Kasumi-1 (cell line): ENCODE measurements at regions not wholly inside any gene's neighbourhood (a gene's known extent, or its start where the extent isn't known, plus 50 kb on each side); places are given as distances from the start of the nearest gene placed in this dataset.
"Not testable (repeated sequence)": the region's sequence is repeated elsewhere in the genome, so short reads cannot be mapped to it uniquely, and the experiment has no call there.

Source experiments
- DNase-seq, 2 experiments: peaks; one replicate each; lab custom pipeline; 2025; lab: John Stamatoyannopoulos, UW

DNA sequence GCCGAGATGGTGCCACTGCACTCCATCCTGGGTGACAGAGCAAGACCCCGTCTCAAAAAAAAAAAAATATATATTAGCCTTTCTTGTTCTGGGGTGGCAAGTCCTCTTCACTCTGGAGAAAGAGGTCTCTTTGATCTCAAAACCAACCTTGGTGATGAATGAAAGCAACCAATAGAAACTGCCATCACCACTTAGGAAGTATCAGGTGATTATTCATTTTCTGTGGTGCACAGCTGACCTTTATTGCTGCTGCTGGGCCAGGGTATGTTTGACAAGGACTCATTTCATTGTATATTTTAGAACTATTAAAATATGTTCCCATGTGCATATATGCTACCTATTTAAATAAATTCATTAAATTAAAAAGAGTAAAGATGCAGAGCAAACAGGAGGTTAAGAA lies 76.0 kb upstream of the KIT start:
- no peak for DNase-seq

DNA sequence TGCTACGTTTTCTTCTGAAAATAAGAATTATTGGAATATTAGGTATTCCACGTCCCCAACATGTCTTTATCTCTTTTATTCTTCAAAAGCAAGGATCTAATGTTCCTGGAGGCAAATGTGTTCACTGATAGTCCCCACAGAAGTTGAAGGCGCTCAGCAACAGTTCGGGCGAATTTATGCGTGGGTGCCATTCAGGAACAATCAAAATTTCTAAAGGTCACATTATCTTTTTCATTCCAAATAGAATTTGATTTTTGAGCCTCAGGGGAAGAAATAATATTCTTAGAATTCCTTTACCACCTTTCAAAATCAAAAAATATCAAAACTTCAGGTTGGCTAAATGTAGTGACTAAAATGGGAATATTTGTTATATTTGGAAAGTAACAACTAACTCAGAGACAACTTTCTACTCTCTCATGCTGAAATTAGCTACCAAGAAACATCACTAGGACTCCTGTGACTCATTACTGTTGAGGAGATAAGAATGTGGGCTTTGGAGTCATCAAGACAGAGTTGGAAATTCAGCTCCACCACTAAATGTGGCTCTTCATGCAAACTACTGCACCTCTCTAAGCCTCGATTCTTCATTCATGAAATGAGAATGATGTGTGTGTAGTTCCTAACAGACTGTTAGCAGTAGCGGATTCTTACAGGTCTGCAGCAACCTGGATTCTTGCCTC lies 72.3 kb upstream of the KIT start:
- DNase-seq, result no peak

- no peak for DNase-seq
These were observed 71.3 kb upstream of the KIT start for GRCh38 chr4:54586320-54586955.

DNA sequence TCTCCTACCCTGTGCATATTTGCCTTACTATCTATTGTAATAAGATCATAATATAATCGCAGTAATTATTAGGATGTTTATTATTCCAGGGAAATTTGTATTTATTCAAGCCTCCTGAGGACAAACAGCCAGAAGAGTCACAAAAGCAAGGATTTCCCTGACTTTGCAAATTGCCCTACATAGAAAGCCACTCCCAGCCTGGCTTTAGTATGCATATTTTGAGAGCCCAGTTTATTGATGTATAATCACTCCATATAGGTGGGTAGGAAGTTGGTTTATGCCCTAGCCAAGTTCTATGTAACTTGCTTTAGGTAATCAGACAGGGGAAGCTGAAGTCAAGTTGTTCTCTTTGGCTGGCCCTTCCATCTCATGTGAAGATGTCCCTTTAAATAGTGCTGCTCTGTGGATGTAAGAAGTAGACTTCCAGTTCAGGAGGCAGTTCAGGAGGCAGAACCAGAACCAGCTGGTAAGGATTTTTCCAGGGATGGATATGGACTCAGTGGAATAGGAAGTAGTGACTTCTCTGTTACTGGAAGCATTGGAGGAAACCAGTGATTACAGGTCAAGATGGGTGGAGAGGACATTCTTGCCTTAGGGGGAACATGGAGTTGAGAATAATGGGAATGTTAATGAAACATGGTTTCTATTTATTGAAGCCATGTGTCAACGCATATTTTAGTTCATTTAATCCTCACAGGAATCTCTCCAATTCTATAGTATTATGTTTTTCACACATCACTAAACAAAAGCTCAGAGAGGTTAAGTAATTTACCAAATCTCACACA lies 70.5 kb upstream of the KIT start:
- no peak for DNase-seq

GRCh38 chr4:54588404-54588803 lies 69.4 kb upstream of the KIT start:
- no peak for DNase-seq

DNA sequence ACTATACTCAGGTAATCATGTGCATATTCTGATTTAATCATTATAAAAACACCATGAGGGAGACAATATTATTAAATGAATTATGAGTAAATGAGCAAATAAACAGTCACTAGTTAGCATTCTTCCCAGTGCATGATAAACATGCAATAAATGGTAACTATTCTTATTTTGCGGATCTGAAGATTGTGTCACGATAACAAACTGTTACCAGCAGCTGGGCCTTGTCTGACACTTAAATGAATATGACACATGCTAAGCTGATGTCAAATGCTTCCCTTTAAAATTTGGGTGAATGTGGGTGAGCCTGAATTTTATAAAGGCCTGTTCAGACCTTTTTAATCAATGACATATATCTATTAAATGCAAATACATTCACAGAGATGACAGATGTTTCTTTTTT lies 68.2 kb upstream of the KIT start:
- no peak for DNase-seq

GRCh38 chr4:54593795-54594322 lies 63.9 kb upstream of the KIT start:
- no peak for DNase-seq

GRCh38 chr4:54596201-54596600 lies 61.6 kb upstream of the KIT start:
- no peak for DNase-seq

GRCh38 chr4:54597678-54598077 lies 60.1 kb upstream of the KIT start:
- not testable (repeated sequence) for DNase-seq

GRCh38 chr4:54602175-54602574 lies 55.6 kb upstream of the KIT start:
- DNase-seq, result not testable (repeated sequence)

DNA sequence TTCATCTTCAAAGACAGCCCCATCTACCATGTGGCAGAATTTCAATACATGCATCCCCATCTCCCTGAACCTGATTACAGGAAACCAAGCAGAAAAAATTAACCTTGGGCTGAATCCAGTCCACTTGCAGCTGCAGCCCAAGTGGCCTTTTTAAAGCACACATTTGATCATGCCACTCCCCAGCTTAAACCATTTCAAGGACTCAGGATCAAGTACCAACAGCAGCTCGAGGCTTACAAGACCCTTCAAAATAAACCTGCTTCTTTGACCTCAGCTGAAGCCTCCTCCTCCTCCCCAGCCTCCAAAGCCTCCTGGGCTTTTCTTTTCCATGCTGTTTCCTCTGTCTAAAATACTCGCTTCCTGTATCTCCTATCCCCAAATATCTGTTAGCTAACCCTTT lies 50.7 kb upstream of the KIT start:
- DNase-seq, result no peak

DNA sequence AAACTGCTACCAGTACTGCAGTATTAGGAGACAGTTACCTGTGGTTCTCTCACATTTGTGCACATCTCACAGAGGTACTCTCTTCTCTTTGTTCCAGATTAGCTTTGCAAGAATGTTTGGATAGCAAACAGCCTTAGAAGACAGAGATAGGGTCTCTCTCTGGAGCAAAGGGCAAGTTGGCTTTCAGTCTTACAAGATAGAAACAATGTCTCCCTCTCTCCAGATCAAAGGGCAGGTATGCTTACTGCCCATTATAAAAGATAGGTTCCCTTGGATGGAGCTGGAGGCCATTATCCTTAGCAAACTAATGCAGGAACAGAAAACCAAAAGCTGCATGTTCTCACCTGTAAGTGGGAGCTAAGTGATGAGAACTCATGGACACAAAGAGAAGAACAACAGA lies 50.2 kb upstream of the KIT start:
- DNase-seq, result no peak
